B cell (primary cell): ENCODE measurements at regions not wholly inside any gene's neighbourhood (a gene's known extent, or its start where the extent isn't known, plus 50 kb on each side); places are given as distances from the start of the nearest gene placed in this dataset.

Experiments used
- ATAC-seq: fragments of 200-7000 bp; cut with Tn5 transposase; one replicate; pipeline ENCODE4 v1.10.0; 2021; ENCODE audit warnings: low read depth, mild to moderate bottlenecking, moderate number of reproducible peaks, moderate library complexity
- CTCF ChIA-PET: fragments of 350-600 bp; sonication (Branson Sonifier 250); formaldehyde crosslinking; loops from one replicate; lab custom pipeline; 2021; ENCODE audit warnings: antibody characterized with exemption, inconsistent platforms; lab: Charles Lee
- POLR2A ChIA-PET: fragments of 350-600 bp; sonication (Branson Sonifier 250); formaldehyde crosslinking; loops from one replicate; lab custom pipeline; 2021; ENCODE audit warnings: antibody characterized with exemption; lab: Charles Lee
- DNase-seq: peaks from one replicate; pipeline ENCODE4 v3.0.0; 2013
- H2AFZ ChIP-seq: 2 replicates; pipeline ENCODE4 v1.6.1; 2012; ENCODE audit warnings: mild to moderate bottlenecking, low read depth, low read length; ENCODE audit not compliant: insufficient read depth, poor library complexity, severe bottlenecking
- H3K27ac ChIP-seq, 2 donors: 1 replicate in 1 of 2; 2 replicates in 1 of 2; pipeline ENCODE4 v1.5.1; 2012 to 2013; ENCODE audit warnings: low read length in 2 of 2, mild to moderate bottlenecking in 2 of 2, moderate library complexity in 1 of 2
- H3K27me3 ChIP-seq, 4 experiments: fragments of 200-600 bp in 1 of 4; sonication (generic) in 1 of 4; replicated peaks in 1 of 4; 1 replicate in 2 of 4; 2 replicates in 2 of 4; pipeline versions ENCODE4 v1.6.1 to v1.7.0; 2013 to 2016; ENCODE audit warnings: low read length in 3 of 4, mild to moderate bottlenecking in 2 of 4, mixed read lengths in 1 of 4, moderate library complexity in 1 of 4; ENCODE audit not compliant: insufficient read depth in 4 of 4, control insufficient read depth in 3 of 4; ENCODE audit errors: control extremely low read depth in 1 of 4
- H3K36me3 ChIP-seq, 2 experiments: replicated peaks in 1 of 2; 1 replicate in 1 of 2; 2 replicates in 1 of 2; pipeline versions ENCODE4 v1.6.1 to v1.7.1; 2013; ENCODE audit warnings: low read length in 1 of 2; ENCODE audit not compliant: insufficient read depth in 2 of 2, control insufficient read depth in 1 of 2; ENCODE audit errors: control extremely low read depth in 1 of 2, extremely low read depth in 1 of 2
- H3K4me1 ChIP-seq, 2 donors: fragments of 200-600 bp in 1 of 2; sonication (generic) in 1 of 2; 1 replicate in 1 of 2; 2 replicates in 1 of 2; pipeline versions ENCODE4 v1.5.1 to v1.6.1; 2013 to 2017; ENCODE audit warnings: low read length in 2 of 2; ENCODE audit not compliant: control insufficient read depth in 2 of 2, insufficient read depth in 2 of 2
- H3K4me2 ChIP-seq: replicated peaks from 2 replicates; pipeline ENCODE3; 2012; ENCODE audit warnings: mild to moderate bottlenecking, low read depth, low read length; ENCODE audit not compliant: poor library complexity, severe bottlenecking
- H3K4me3 ChIP-seq, 5 experiments: fragments of 200-600 bp in 1 of 5; sonication (generic) in 1 of 5; 1 replicate in 3 of 5; 2 replicates in 2 of 5; pipeline versions ENCODE4 v1.5.1 to v1.7.0; 2011 to 2016; ENCODE audit warnings: low read length in 4 of 5, mild to moderate bottlenecking in 4 of 5, low read depth in 2 of 5, control low read depth in 1 of 5, moderate library complexity in 1 of 5; ENCODE audit not compliant: insufficient read depth in 1 of 5; ENCODE audit errors: control extremely low read depth in 1 of 5, extremely low read depth in 1 of 5
- H3K79me2 ChIP-seq: fragments of 200-600 bp; sonication (generic); one replicate; pipeline ENCODE4 v1.6.0; 2016; ENCODE audit warnings: low read length; ENCODE audit not compliant: control insufficient read depth, insufficient read depth
- H3K9ac ChIP-seq: fragments of 200-600 bp; sonication (generic); 2 replicates; pipeline ENCODE4 v1.6.1; 2017; ENCODE audit warnings: mild to moderate bottlenecking, low read length, moderate library complexity
- H3K9me3 ChIP-seq, 3 donors: one replicate each; pipeline versions ENCODE4 v1.6.1 to v1.7.1; 2013; ENCODE audit warnings: low read length in 2 of 3; ENCODE audit not compliant: control insufficient read depth in 2 of 3, insufficient read depth in 1 of 3; ENCODE audit errors: control extremely low read depth in 1 of 3
- H4K20me1 ChIP-seq: 2 replicates; pipeline ENCODE4 v1.6.0; 2012; ENCODE audit warnings: mild to moderate bottlenecking, low read length; ENCODE audit not compliant: insufficient read depth, control insufficient read depth, poor library complexity, severe bottlenecking
- H3K27ac Mint-ChIP-seq: one replicate; pipeline ENCODE4 v1.8.0; 2021; ENCODE audit warnings: mixed read lengths
- H3K27me3 Mint-ChIP-seq: one replicate; pipeline ENCODE4 v1.8.0; 2021; ENCODE audit warnings: mixed read lengths
- H3K4me1 Mint-ChIP-seq: one replicate; pipeline ENCODE4 v1.8.0; 2021; ENCODE audit warnings: mixed read lengths
- H3K4me3 Mint-ChIP-seq: one replicate; pipeline ENCODE4 v1.8.0; 2021; ENCODE audit warnings: mixed read lengths
- H3K9me3 Mint-ChIP-seq: one replicate; pipeline ENCODE4 v1.8.0; 2022; ENCODE audit warnings: mixed read lengths; ENCODE audit not compliant: insufficient read depth
- CTCF ChIP-seq: fragments of 200-600 bp; IDR thresholded peaks from one replicate; pipeline ENCODE4 v1.8.0; 2022; ENCODE audit warnings: antibody characterized with exemption, mild to moderate bottlenecking
- EZH2 ChIP-seq: IDR thresholded peaks from 2 replicates; pipeline ENCODE4 v1.6.1; 2012; ENCODE audit warnings: borderline replicate concordance, low read depth, mild to moderate bottlenecking, moderate library complexity, low read length; ENCODE audit not compliant: insufficient read depth, poor library complexity, severe bottlenecking
- WGBS: methylation state at CpG from one replicate; pipeline ENCODE4 v1.1.5; 2013; ENCODE audit warnings: missing lambda C conversion rate; ENCODE audit not compliant: insufficient coverage; 5-methylcytosine and 5-hydroxymethylcytosine counted together
- intact Hi-C: fragments of 100-400 bp; cut with micrococcal nuclease; formaldehyde crosslinking; loops from one replicate; pipeline ENCODE4 v1.10.0; 2022

GRCh38 chr3:181328346-181328745, 338.8 kb upstream of the DNAJC19 start:
- Mint-ChIP-seq H3K9me3 (no peaks in the 10 kb centered on the region), H3K27ac (no peak overlapping the region), H3K27me3 (peaks cover 5% of the 10 kb centered on the region), H3K4me3 (no peak overlapping the region), H3K4me1 (no peaks in the 10 kb centered on the region)
- Histone ChIP-seq H3K27me3 (no peaks in the 10 kb centered on the region), H3K36me3 (no peaks in the 10 kb centered on the region), H3K4me2 (no peak overlapping the region), H3K9me3 (no peaks in the 10 kb centered on the region), H3K4me1 (no peaks in the 10 kb centered on the region), H3K4me3 (no peak overlapping the region), H3K9ac (no peak overlapping the region), H4K20me1 (no peaks in the 10 kb centered on the region), H2AFZ (no peak overlapping the region), H3K79me2 (no peaks in the 10 kb centered on the region), H3K27ac (no peak overlapping the region)
- DNase-seq, result no peak
- ChIA-PET POLR2A (no interaction called here), CTCF (interaction anchor here (0.8 to 2.4 kb wide), 2 partner anchors 14 to 1355 kb away, joined by 3 to 34 read pairs; no protein-coding TSS in a partner anchor)
- intact Hi-C loops, result no loop called here
- no CpG with 5 or more reads among the region's 5 CpGs for WGBS
- no peak for ATAC-seq
- TF ChIP-seq CTCF (no peak), EZH2 (no peak)

- ChIA-PET CTCF (interaction anchor here (0.6 to 2.4 kb wide), 10 partner anchors 9 to 1356 kb away, joined by 3 to 34 read pairs (median 4); no protein-coding TSS in a partner anchor), POLR2A (no interaction called here)
- WGBS, result no CpG with 5 or more reads among the region's 4 CpGs
- Histone ChIP-seq H3K9me3 (no peaks in the 10 kb centered on the region), H3K27me3 (no peaks in the 10 kb centered on the region), H3K4me3 (no peak overlapping the region), H3K4me1 (no peaks in the 10 kb centered on the region), H3K27ac (no peak overlapping the region), H3K36me3 (no peaks in the 10 kb centered on the region), H4K20me1 (no peaks in the 10 kb centered on the region), H2AFZ (no peak overlapping the region), H3K4me2 (no peak overlapping the region), H3K79me2 (no peaks in the 10 kb centered on the region), H3K9ac (no peak overlapping the region)
- Mint-ChIP-seq H3K27me3 (peaks cover 7% of the 10 kb centered on the region), H3K9me3 (no peaks in the 10 kb centered on the region), H3K4me1 (no peaks in the 10 kb centered on the region), H3K4me3 (no peak overlapping the region), H3K27ac (no peak overlapping the region)
- DNase-seq (no peak), ATAC-seq (no peak)
- TF ChIP-seq CTCF (no peak), EZH2 (no peak)
- intact Hi-C loops, result no loop called here
These were observed 337.8 kb upstream of the DNAJC19 start for GRCh38 chr3:181327349-181327748.
